Cerebellar cortex (tissue), 1 donor: ENCODE measurements at regions not wholly inside any gene's neighbourhood (a gene's known extent, or its start where the extent isn't known, plus 50 kb on each side); places are given as distances from the start of the nearest gene placed in this dataset.

Source experiments
- DNase-seq: peaks from one replicate; pipeline ENCODE4 v3.0.0-alpha.2; 2015; ENCODE audit warnings: low spot score

DNA sequence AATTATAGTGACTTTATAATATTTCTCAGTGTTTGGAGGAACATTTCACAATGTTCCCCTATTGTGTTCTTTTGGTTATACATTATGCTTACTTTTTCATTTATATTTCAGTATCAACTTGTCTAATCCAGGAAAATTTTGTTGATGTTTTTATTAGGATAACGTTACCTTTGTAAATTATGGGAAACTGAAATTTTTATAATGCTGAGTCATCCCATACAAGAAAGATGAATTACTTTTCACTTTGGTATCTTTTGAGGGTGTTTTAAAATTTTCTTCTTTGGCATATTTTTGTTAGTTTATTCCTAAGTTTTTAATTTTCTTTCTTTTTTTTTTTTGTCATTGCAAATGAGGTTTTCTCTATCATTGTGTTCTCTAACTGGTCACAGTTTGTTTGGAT, 542.7 kb downstream of the SLC16A7 start:
- no peak for DNase-seq

GRCh38 chr12:60144395-60144794, 548.6 kb downstream of the SLC16A7 start:
- no peak for DNase-seq

GRCh38 chr12:60148109-60148508, 552.3 kb downstream of the SLC16A7 start:
- DNase-seq, result no peak

DNA sequence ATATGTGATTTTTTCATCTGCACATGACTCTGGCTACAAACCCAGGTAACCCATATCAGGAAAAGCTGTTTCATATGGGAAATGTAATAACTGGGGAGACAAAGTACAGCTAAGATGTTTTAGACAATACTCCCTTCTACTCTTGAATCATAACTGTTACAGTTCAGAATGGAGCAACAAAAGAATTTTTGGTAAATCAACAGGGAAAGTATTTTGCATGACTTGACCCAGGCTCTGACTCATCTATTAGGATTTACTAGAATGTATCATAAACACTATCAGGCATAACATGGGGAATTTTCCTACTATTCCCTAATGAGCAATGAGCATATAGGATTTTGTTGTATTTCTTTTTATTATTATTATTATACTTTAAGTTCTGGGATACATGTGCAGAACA, 553.0 kb downstream of the SLC16A7 start:
- no peak for DNase-seq

GRCh38 chr12:60152756-60153155, 556.9 kb downstream of the SLC16A7 start:
- no peak for DNase-seq

DNA sequence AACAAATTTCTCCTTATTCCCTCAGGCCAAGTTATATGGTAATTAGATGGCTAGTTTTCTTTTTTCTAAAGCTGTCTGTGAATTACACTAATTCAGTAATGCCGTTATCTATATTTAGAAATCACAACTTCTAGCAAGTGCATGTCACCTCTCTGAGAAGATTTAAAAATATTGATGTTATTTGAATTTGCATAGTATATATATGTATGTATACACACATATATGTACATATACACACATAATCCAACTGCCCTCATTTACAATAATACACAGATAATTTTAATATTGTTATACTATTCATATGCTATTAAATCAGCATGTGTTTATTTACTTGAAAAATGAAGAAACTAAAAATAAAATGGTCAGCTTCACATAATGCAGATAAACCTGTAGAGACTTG, 563.9 kb downstream of the SLC16A7 start:
- no peak for DNase-seq

GRCh38 chr12:60162988-60163720, 567.3 kb downstream of the SLC16A7 start:
- no peak for DNase-seq

GRCh38 chr12:60165781-60166180, 570.0 kb downstream of the SLC16A7 start:
- no peak for DNase-seq

GRCh38 chr12:60168441-60168840, 572.6 kb downstream of the SLC16A7 start:
- no peak for DNase-seq

GRCh38 chr12:60169904-60170303, 574.1 kb downstream of the SLC16A7 start:
- no peak for DNase-seq

DNA sequence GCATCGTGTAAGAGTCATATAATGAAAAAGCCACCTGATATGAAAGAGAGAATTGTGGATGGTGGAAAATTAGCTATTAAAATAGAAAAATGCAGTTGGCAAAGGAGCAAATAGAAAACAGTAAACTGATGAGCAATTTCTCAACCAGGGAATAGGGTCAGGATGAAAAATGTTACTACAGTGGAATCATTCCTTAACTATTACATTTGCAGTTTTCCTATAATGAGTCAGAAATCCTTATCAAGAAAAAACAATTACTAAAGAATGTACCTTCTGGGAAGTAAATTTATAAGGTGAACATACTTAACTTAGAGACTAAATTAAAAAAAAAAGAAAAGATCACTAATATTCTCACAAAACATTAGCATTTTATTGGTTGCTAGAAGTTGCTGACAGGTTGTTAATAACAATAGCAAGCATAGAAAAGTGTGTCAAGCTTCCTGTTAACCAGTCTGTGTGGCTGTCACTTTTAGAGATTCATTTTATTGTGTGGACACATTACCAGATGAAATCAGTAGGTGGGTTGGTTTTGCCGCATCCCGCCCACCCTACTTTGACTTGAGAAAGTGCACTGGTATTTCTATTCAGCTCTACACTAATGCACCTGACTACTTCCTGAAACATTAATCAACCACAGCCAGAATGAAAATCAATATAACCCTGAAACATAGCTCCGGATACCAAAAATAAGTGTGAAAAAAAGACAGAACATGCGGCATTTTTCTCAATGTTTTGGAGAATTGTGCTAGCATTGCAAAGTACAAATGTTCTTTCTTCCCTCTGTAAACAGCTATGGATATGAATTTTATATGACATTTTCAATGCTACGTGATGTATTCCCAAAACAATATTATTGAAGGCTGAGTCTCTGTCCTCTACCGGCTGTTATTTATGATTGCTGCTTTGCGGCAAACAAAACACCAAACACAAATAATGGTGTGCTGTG, 576.7 kb downstream of the SLC16A7 start:
- no peak for DNase-seq

DNA sequence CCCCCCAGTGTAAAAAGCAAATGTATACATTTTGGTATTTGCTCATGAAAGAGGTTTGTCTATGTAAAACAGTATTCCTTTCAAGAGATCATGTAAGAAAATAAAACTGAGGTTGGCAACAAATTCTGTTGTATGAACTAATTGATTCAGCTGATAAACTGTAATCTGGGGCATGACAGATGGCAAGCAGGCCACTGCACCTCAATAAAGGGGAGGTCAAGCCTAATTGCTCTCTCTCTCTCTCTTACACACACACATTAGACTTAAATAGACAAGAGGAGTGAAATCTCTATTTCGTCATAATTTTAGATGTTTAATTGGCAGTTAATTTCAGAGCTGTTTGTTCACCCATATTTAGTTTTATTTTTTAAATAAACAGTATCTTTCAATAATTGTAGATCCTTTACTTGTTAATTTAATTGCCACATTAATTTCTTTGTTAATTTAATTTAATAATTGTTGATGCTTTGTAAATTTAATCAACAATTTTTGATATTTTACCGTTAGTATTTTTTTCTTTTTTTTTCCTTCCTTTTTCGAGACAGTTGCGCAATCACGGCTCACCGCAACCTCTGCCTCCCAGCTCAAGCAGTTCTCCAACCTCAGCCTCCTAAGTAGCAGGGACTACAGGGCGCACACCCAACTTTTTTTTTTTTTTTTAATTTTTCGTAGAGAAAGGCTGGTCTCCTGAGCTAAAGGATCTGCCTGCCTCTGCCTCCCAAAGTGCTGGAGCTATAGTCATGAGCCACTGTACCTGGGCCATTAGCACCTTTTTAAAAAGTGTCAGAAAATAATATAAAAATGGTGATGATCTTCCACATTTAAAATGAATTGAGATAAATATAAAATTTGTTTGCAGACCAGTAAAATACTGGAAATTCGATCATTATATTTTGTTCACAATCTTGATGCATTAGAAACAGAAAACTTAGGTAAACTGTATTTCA, 577.7 kb downstream of the SLC16A7 start:
- DNase-seq, result no peak

DNA sequence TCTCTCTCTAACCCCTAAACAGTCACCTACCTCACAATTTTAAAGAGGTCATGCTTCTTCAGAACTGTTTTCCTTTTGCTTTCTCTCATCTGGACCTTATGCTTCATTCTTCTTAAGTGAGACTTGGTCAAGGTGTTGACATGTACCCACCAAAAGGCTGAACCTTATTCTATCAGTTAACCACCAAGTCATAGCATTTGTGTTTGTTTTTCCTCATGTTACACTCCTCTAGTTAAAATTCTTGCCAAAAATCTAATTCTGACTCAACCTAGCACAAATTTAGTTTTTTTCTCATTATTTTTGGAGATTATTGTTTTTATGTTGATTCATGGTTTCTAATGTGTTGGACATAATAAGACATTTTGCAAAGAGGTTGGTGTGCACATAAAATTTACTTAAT, 578.6 kb downstream of the SLC16A7 start:
- no peak for DNase-seq

DNA sequence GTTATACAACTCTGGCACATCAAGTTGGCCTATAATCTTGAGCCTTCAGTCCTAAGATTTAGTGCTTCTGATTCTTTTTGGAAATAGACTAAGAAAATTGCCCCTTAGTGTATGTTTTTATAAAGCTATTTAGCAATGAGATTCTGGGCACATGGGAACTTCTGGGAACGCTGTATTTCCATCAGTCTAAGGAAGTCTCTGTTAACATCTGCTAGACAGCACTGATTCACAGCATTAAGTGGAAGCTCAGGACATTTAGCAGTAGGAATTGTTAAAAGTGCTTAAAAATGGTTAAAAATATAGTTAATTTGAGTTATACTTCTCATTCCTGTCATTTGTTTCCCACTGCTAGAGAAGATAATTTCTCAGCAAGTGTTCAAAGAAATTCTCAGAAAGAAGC, 579.1 kb downstream of the SLC16A7 start:
- no peak for DNase-seq

- DNase-seq, result no peak
Measured at GRCh38 chr12:60176891-60177290, 581.1 kb downstream of the SLC16A7 start.

GRCh38 chr12:60180298-60180697, 584.5 kb downstream of the SLC16A7 start:
- DNase-seq, result no peak

- DNase-seq, result no peak
Measured at GRCh38 chr12:60182354-60182753, 586.5 kb downstream of the SLC16A7 start.

- no peak for DNase-seq
Measured at GRCh38 chr12:60184096-60184495, 588.3 kb downstream of the SLC16A7 start.

- no peak for DNase-seq
Measured at GRCh38 chr12:60185060-60185459, 589.2 kb downstream of the SLC16A7 start.

DNA sequence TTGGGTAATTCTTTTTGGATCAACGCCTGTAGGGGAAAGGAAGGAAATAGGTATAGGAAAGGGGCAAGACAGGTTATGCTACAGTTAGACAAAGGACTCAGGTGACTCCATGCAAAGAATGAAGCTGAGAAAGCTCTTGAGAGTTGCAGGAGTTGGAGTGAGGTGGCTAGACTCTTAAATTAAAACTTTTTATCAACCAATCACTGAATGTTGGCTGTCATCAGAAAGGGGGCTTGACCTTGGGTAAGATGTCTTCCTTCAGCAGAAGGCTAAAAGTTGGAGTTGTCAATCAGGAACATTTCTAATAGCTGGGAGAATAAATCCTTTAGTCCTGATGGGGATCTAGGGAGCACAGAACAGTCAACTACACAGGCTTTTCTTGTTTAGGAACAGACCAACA, 595.4 kb downstream of the SLC16A7 start:
- DNase-seq, result no peak

DNA sequence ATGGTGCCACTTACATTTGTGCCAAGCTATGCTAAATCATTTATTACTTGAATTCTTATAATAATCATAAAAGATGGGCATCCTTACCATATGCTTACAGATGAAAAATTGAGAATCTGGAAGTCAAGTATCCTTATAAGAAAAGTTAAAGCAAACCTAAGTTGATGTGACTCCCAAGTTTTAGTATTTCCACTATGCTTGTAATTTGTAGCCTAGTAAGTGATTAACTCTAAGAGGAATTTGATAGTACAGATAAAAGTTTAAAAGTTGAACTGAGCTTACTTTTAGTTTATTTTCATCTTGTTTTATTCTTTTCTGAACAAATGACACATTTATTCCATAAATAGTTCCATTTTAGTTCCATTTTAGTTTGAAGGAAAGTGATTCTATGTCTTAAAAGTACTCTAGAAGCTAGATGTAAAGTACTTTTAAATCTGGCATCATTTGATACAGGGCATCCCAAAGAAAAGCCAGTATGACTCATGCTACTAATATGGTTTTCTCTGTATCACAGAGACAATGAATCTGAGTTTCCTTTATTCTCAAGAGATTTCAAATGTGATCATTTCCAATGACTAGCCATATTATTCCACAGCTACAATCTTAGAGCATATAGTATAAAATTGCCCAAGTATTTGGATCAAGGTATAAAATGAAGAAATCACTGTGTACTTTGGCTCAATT, 596.0 kb downstream of the SLC16A7 start:
- DNase-seq, result no peak

GRCh38 chr12:60194678-60195077, 598.8 kb downstream of the SLC16A7 start:
- DNase-seq, result no peak
